Neural crest cell (in vitro differentiated cells): ENCODE measurements at regions not wholly inside any gene's neighbourhood (a gene's known extent, or its start where the extent isn't known, plus 50 kb on each side); places are given as distances from the start of the nearest gene placed in this dataset.

Source experiments
- DNase-seq: peaks from one replicate; pipeline ENCODE4 v3.0.0; 2021; ENCODE audit warnings: low read depth, mixed read lengths, low spot score
- H3K27ac Mint-ChIP-seq: one replicate; pipeline ENCODE4 v1.8.0; 2021; ENCODE audit warnings: mild to moderate bottlenecking, mixed read lengths; ENCODE audit not compliant: unreplicated experiment
- H3K27me3 Mint-ChIP-seq: 2 replicates; pipeline ENCODE4 v1.8.0; 2021; ENCODE audit warnings: low read depth, mild to moderate bottlenecking, mixed read lengths
- H3K36me3 Mint-ChIP-seq: 2 replicates; pipeline ENCODE4 v1.8.0; 2021; ENCODE audit warnings: low read depth, mild to moderate bottlenecking, mixed read lengths
- H3K4me1 Mint-ChIP-seq: 2 replicates; pipeline ENCODE4 v1.8.0; 2021; ENCODE audit warnings: mixed read lengths
- H3K4me3 Mint-ChIP-seq: one replicate; pipeline ENCODE4 v1.8.0; 2021; ENCODE audit warnings: mild to moderate bottlenecking, mixed read lengths
- H3K9me3 Mint-ChIP-seq: 2 replicates; pipeline ENCODE4 v1.8.0; 2021; ENCODE audit warnings: mixed read lengths
- TF ChIP-seq, protein P1 (sequence below): fragments of 200-600 bp; sonication (generic); conservative IDR thresholded peaks from 2 replicates; pipeline ENCODE4 v1.5.0; 2021; ENCODE audit warnings: antibody characterized with exemption, mild to moderate bottlenecking

DNA sequence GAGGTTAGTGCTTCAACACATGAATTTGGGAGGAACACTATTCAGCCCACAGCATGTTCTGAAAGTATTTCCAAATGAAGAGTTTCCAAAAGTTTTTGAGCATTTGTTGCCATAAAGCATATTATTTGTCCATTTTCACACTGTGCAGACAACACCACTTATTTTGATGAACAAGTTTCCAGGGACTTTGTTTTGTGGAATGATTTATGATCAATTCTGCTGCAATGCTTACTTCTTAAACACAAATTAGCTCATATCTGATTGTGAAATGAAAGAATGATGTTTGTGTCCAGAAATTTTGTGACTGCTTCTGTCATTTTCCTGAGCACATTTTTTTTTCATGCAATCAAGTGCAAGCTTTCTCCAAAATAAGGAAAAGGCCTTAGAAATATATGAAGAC, 205.3 kb downstream of the RAP2A start:
- Mint-ChIP-seq H3K27ac (no peak overlapping the region), H3K9me3 (no peaks in the 10 kb centered on the region), H3K4me3 (no peak overlapping the region), H3K27me3 (no peaks in the 10 kb centered on the region), H3K4me1 (no peaks in the 10 kb centered on the region), H3K36me3 (no peaks in the 10 kb centered on the region)
- TF ChIP-seq, protein P1, sequence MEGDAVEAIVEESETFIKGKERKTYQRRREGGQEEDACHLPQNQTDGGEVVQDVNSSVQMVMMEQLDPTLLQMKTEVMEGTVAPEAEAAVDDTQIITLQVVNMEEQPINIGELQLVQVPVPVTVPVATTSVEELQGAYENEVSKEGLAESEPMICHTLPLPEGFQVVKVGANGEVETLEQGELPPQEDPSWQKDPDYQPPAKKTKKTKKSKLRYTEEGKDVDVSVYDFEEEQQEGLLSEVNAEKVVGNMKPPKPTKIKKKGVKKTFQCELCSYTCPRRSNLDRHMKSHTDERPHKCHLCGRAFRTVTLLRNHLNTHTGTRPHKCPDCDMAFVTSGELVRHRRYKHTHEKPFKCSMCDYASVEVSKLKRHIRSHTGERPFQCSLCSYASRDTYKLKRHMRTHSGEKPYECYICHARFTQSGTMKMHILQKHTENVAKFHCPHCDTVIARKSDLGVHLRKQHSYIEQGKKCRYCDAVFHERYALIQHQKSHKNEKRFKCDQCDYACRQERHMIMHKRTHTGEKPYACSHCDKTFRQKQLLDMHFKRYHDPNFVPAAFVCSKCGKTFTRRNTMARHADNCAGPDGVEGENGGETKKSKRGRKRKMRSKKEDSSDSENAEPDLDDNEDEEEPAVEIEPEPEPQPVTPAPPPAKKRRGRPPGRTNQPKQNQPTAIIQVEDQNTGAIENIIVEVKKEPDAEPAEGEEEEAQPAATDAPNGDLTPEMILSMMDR = no peak
- no peak for DNase-seq

DNA sequence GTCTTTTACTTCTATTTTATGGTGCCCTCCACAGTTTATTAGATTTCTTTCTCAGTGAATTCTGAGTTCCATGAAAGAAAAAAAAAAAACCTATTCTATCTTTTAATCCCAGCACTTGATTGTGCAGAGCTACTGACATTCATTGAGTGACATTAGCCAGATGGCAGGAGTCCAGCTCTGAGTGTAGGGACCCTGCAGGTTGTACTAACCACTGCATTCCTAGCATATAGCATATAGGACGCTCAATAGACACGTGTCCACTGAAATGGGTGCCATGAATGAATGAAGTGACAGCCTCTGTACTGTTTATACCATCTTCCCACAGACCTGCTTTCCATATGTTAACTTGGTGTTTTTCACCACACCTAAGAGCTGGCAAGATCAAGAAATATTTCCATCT, 206.3 kb downstream of the RAP2A start:
- Mint-ChIP-seq H3K36me3 (no peaks in the 10 kb centered on the region), H3K4me1 (no peaks in the 10 kb centered on the region), H3K4me3 (no peak overlapping the region), H3K27me3 (no peaks in the 10 kb centered on the region), H3K9me3 (no peaks in the 10 kb centered on the region), H3K27ac (no peak overlapping the region)
- TF ChIP-seq, protein P1 = no peak
- no peak for DNase-seq

GRCh38 chr13:97648171-97648880, 214.4 kb downstream of the RAP2A start:
- no peaks in the 10 kb centered on the region for H3K9me3 Mint-ChIP-seq
- DNase-seq = no peak

DNA sequence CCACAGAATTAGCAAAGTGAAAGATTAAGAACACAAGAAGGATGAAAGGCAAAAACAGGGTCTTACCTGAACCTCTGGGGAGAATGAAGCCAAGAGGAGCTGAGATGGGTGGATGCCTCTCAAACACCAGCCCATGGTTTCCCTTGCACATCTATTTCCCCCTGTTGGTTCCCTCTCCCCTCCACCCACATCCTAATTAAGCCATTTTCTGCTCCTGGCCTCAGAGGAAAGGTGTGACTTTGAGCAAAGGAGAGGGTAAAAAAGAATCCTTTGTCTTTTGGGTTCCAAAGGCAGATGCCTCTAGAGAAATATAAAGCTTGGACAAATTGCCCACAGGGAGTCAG, 214.9 kb downstream of the RAP2A start:
- H3K36me3 Mint-ChIP-seq = no peaks in the 10 kb centered on the region

More at GRCh38 chr13:97648171-97648880, 214.4 kb downstream of the RAP2A start:
- Mint-ChIP-seq H3K27me3 (no peaks in the 10 kb centered on the region), H3K27ac (no peak overlapping the region), H3K4me1 (no peaks in the 10 kb centered on the region), H3K4me3 (no peak overlapping the region), H3K36me3 (no peaks in the 10 kb centered on the region)
- TF ChIP-seq, protein P1 = no peak

GRCh38 chr13:97653443-97654140, 219.6 kb downstream of the RAP2A start:
- TF ChIP-seq, protein P1 = no peak
- H3K4me3 Mint-ChIP-seq = no peak overlapping the region
- no peaks in the 10 kb centered on the region for H3K9me3 Mint-ChIP-seq
- no peak overlapping the region for H3K27ac Mint-ChIP-seq
- DNase-seq = no peak
- H3K4me1 Mint-ChIP-seq = no peaks in the 10 kb centered on the region
- peaks cover 6% of the 10 kb centered on the region for H3K27me3 Mint-ChIP-seq
- no peaks in the 10 kb centered on the region for H3K36me3 Mint-ChIP-seq

More for the DNA sequence above, 214.9 kb downstream of the RAP2A start:
- Mint-ChIP-seq H3K4me3 (no peak overlapping the region), H3K4me1 (no peaks in the 10 kb centered on the region), H3K9me3 (no peaks in the 10 kb centered on the region), H3K27ac (no peak overlapping the region), H3K27me3 (no peaks in the 10 kb centered on the region)
- TF ChIP-seq, protein P1 = no peak
- no peak for DNase-seq
